ENCODE measurements at regions not wholly inside any gene's neighbourhood (a gene's known extent, or its start where the extent isn't known, plus 50 kb on each side); places are given as distances from the start of the nearest gene placed in this dataset.
A peak's percentile ranks its signal among the peaks of the same experiment; 100 is the strongest.

DNA sequence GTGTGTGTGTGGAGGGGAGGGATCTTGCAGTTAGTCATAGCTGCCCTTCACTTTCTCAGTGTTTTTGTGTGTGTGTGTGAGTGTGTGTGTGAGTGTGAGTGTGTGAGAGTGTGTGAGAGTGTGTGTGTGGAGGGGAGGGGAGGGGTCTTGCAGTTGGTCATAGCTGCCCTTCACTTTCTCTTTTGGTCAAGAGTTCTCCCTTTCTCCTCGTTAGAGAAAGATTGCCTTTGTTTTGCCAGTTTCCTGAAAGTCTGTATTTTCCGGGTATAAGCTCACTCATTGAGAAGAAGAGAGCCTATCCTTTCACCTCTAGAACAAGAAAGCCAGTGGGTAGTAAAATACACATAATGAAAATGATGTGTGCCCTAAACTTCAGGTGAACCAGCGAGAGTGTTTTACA, 75.2 kb upstream of the ENPP6 start:
- DNase-seq = no peak
- no peak overlapping the region for H3K4me3 Mint-ChIP-seq
- no peak overlapping the region for H3K27ac Mint-ChIP-seq
- H3K9me3 Mint-ChIP-seq = peaks cover 3% of the 10 kb centered on the region
- no peaks in the 10 kb centered on the region for H3K36me3 Mint-ChIP-seq (ENCODE audit: low read depth)
- H3K27me3 Mint-ChIP-seq (ENCODE audit: low read depth, poor library complexity) = no peaks in the 10 kb centered on the region
- TF ChIP-seq, protein P1, sequence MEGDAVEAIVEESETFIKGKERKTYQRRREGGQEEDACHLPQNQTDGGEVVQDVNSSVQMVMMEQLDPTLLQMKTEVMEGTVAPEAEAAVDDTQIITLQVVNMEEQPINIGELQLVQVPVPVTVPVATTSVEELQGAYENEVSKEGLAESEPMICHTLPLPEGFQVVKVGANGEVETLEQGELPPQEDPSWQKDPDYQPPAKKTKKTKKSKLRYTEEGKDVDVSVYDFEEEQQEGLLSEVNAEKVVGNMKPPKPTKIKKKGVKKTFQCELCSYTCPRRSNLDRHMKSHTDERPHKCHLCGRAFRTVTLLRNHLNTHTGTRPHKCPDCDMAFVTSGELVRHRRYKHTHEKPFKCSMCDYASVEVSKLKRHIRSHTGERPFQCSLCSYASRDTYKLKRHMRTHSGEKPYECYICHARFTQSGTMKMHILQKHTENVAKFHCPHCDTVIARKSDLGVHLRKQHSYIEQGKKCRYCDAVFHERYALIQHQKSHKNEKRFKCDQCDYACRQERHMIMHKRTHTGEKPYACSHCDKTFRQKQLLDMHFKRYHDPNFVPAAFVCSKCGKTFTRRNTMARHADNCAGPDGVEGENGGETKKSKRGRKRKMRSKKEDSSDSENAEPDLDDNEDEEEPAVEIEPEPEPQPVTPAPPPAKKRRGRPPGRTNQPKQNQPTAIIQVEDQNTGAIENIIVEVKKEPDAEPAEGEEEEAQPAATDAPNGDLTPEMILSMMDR (IDR thresholded peaks at IDR 0.05) = no peak
- peaks cover 9% of the 10 kb centered on the region for H3K4me1 Mint-ChIP-seq

DNA sequence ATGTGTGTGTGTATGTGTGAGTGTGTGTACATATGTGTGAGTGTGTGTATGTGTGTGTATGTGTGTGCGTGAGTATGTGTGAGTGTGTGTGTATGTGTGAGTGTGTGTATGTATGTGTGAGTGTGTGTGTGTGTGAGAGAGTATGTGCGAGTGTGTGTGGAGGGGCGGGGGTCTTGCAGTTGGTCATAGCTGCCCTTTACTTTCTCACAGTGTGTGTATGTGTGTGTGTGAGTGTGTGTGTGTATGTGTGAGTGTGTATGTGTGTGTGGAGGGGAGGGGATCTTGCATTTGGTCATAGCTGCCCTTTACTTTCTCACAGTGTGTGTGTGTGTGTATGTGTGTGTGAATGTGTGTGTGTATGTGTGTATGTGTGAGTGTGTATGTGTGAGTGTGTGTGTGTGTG, 74.8 kb upstream of the ENPP6 start:
- peaks cover 13% of the 10 kb centered on the region for H3K4me1 Mint-ChIP-seq
- no peaks in the 10 kb centered on the region for H3K27me3 Mint-ChIP-seq (ENCODE audit: low read depth, poor library complexity)
- no peaks in the 10 kb centered on the region for H3K36me3 Mint-ChIP-seq (ENCODE audit: low read depth)
- peaks cover 3% of the 10 kb centered on the region for H3K9me3 Mint-ChIP-seq
- TF ChIP-seq, protein P1 (IDR thresholded peaks at IDR 0.05) = no peak
- no peak overlapping the region for H3K27ac Mint-ChIP-seq
- no peak for DNase-seq
- no peak overlapping the region for H3K4me3 Mint-ChIP-seq

DNA sequence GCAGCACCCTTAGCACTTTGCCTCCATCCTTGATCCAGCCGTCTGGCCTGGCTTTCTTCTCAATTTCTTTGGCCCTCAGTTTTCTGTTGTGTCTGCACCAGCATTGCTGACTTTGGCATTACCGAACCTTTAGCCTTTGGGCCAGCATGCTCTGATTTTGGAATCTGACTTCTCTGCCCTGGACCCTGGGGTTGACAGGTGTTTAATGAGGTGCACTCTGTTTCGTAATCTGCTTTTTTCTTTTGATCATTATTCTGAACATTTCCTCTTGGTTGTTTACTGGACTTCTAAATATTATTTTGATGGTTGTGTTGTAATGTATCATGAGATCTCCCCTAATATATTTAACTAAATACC, 71.5 kb upstream of the ENPP6 start:
- no peak overlapping the region for H3K27ac Mint-ChIP-seq
- H3K9me3 Mint-ChIP-seq = no peaks in the 10 kb centered on the region
- no peaks in the 10 kb centered on the region for H3K36me3 Mint-ChIP-seq (ENCODE audit: low read depth)
- TF ChIP-seq, protein P1 (IDR thresholded peaks at IDR 0.05) = no peak
- no peak for DNase-seq
- peaks cover 15% of the 10 kb centered on the region for H3K4me1 Mint-ChIP-seq
- H3K27me3 Mint-ChIP-seq (ENCODE audit: low read depth, poor library complexity) = peaks cover 5% of the 10 kb centered on the region
- H3K4me3 Mint-ChIP-seq = no peak overlapping the region

DNA sequence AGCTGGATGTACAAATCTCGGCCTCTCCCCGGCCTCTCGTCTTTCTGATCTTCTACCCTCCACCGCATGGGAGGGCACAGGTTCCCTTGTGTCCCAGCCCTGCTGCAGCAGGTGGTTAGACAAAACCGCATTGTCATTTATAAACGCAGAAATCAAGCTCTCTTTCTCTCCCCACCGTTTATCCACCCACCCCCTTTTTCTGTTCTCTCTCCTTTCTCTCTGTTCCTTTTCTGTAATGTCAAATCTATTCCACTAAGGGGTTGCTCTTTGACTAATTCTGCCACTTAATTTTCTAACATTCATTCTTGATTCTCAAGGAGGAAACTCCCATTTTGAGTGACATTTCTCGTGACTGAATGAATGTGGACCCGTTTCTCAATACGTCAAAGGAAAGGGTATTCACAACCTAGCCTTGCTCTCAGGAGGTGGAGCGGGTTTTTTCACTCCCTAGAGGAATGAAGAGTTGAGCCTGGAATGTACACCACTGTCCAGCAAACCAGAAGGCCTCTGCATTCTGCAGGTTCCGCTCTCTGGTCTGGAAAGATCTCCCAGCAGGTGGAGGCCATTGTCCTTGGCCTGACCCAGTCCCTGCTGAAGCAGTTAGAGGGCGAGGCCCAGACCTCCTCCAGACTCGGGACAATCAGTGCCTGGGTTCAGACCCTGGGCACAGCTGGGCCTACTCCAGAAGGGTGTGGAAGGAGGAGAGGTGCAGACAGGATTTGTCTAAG, 70.9 kb upstream of the ENPP6 start:
- Mint-ChIP-seq H3K27me3 (ENCODE audit: low read depth, poor library complexity) (peaks cover 5% of the 10 kb centered on the region), H3K4me1 (peaks cover 15% of the 10 kb centered on the region), H3K36me3 (ENCODE audit: low read depth) (no peaks in the 10 kb centered on the region), H3K27ac (peak overlapping the region; percentile 9), H3K4me3 (no peak overlapping the region), H3K9me3 (no peaks in the 10 kb centered on the region)
- TF ChIP-seq, protein P1 (IDR thresholded peaks at IDR 0.05) = no peak
- no peak for DNase-seq

DNA sequence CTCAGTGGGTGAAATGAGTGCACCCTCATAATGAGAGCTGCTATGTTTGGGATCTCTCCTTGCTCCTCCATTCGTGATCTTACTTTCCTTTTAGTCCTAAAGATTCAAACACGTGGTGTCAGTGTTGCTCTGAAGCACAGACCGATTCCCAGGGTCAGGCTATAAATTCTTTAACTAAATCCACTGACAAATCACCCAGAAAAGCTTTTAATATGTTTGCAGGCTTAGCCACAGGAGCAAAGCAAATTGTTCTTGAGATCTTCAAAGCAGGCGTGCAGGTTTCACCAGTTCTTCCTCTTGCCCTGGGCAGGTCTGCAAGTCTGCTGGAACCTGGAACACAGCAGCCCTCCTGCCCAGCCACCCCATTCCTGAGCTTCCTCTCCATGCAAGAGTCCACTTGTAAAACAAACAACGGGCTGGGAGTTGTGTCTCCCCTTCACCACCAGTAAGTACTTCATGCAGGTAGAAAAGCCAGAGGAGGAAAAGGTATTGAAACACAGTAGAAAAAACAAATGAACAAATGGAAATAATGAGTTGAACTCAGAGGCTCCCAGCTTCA, 70.1 kb upstream of the ENPP6 start:
- H3K27me3 Mint-ChIP-seq (ENCODE audit: low read depth, poor library complexity) = peaks cover 5% of the 10 kb centered on the region
- no peaks in the 10 kb centered on the region for H3K36me3 Mint-ChIP-seq (ENCODE audit: low read depth)
- H3K9me3 Mint-ChIP-seq = no peaks in the 10 kb centered on the region
- peak overlapping the region; percentile 64 for H3K27ac Mint-ChIP-seq
- DNase-seq = no peak
- H3K4me1 Mint-ChIP-seq = peaks cover 15% of the 10 kb centered on the region
- no peak overlapping the region for H3K4me3 Mint-ChIP-seq
- TF ChIP-seq, protein P1 (IDR thresholded peaks at IDR 0.05) = no peak

DNA sequence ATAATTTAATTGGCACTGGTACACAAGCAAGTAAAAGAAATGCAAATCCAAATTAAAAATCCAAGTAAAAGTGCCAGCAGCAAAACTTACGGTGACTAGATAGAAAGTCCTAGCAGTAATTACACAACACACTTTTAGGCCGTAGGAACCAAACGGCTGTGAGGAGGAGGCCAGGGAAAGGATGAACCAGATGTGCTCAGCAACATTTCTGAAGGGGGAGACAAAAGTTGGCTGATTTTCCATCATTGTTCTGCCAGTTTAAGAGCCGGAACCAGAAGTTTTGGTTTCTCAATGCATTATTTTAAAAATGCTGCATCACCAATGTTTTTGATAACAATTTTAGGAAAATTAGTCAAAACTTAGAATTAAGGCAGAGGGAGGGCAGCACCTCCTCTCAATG, 68.7 kb upstream of the ENPP6 start:
- no peak overlapping the region for H3K27ac Mint-ChIP-seq
- H3K4me1 Mint-ChIP-seq = peaks cover 15% of the 10 kb centered on the region
- no peak overlapping the region for H3K4me3 Mint-ChIP-seq
- H3K9me3 Mint-ChIP-seq = no peaks in the 10 kb centered on the region
- H3K27me3 Mint-ChIP-seq (ENCODE audit: low read depth, poor library complexity) = peaks cover 8% of the 10 kb centered on the region
- TF ChIP-seq, protein P1 (IDR thresholded peaks at IDR 0.05) = no peak
- H3K36me3 Mint-ChIP-seq (ENCODE audit: low read depth) = no peaks in the 10 kb centered on the region
- no peak for DNase-seq
